ENCODE measurements at regions not wholly inside any gene's neighbourhood (a gene's known extent, or its start where the extent isn't known, plus 50 kb on each side); places are given as distances from the start of the nearest gene placed in this dataset.
"Not testable (repeated sequence)": the region's sequence is repeated elsewhere in the genome, so short reads cannot be mapped to it uniquely, and the experiment has no call there.

DNA sequence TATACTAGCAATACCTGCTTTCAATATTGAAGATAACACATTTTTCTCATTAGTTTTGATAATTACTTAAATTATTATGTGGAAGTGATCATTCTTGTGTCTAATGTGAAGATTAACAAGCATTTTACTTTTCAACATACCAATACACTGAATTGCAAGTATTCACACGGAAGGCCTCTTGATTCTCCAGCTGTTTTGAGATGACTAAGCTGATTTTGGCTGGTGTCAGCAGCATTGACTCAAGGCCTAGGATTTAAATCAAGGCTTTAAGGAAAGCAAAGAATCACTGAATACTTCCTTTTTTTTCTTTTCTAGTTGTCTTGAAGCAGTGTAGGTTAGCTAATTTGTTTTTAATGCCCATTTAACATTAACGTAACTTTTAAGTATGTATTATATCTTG is 373.7 kb downstream of the SRGAP2C start:
- peak; percentile 73 for DNase-seq
- Histone ChIP-seq H3K27ac (peak overlapping the region; percentile 6), H3K4me3 (ENCODE audit: low read depth, low read length) (no peak overlapping the region), H3K27me3 (replicated peaks) (no peaks in the 10 kb centered on the region), H3K36me3 (replicated peaks) (no peaks in the 10 kb centered on the region)
- no peak for TF ChIP-seq CTCF (IDR thresholded peaks at IDR 0.05; ENCODE audit: low read depth, low read length, missing control alignments)
- in situ Hi-C loops (cut with HindIII; ENCODE audit: low pct_ligation_motif_present, low sequenced_read_pairs) = no loop called here

GRCh38 chr1:121566346-121566745 is 381.6 kb downstream of the SRGAP2C start:
- in situ Hi-C loops (cut with HindIII; ENCODE audit: low pct_ligation_motif_present, low sequenced_read_pairs) = no loop called here
- no peak for TF ChIP-seq CTCF (IDR thresholded peaks at IDR 0.05; ENCODE audit: low read depth, low read length, missing control alignments)
- H3K27me3 ChIP-seq (replicated peaks) = no peaks in the 10 kb centered on the region
- DNase-seq = no peak
- no peak overlapping the region for H3K4me3 ChIP-seq (ENCODE audit: low read depth, low read length)
- H3K27ac ChIP-seq = no peak overlapping the region
- no peaks in the 10 kb centered on the region for H3K36me3 ChIP-seq (replicated peaks)

- TF ChIP-seq CTCF (IDR thresholded peaks at IDR 0.05; ENCODE audit: low read depth, low read length, missing control alignments) = no peak
- in situ Hi-C loops (cut with HindIII; ENCODE audit: low pct_ligation_motif_present, low sequenced_read_pairs) = no loop called here
- DNase-seq = no peak
- Histone ChIP-seq H3K27me3 (replicated peaks) (no peaks in the 10 kb centered on the region), H3K4me3 (ENCODE audit: low read depth, low read length) (no peak overlapping the region), H3K27ac (no peak overlapping the region), H3K36me3 (replicated peaks) (no peaks in the 10 kb centered on the region)
These were observed 384.7 kb downstream of the SRGAP2C start for GRCh38 chr1:121569428-121569827.

GRCh38 chr1:121573881-121574504 is 389.2 kb downstream of the SRGAP2C start:
- H3K27ac ChIP-seq; in situ Hi-C loops (cut with HindIII; ENCODE audit: low pct_ligation_motif_present, low sequenced_read_pairs); H3K4me3 ChIP-seq (ENCODE audit: low read depth, low read length); H3K36me3 ChIP-seq (replicated peaks); H3K27me3 ChIP-seq (replicated peaks): not testable (repeated sequence)
- DNase-seq = peak; percentile 49

DNA sequence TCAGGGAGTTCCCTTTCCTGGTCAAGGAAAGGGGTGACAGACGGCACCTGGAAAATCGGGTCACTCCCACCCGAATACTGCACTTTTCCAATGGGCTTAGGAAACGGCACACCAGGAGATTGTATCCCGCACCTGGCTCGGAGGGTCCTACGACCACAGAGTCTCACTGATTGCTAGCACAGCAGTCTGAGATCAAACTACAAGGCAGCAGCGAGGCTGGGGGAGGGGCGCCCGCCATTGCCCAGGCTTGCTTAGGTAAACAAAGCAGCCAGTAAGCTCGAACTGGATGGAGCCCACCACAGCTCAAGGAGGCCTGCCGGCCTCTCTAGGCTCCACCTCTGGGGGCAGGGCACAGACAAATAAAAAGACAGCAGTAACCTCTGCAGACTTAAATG is 389.7 kb downstream of the SRGAP2C start:
- H3K4me3 ChIP-seq (ENCODE audit: low read depth, low read length); H3K36me3 ChIP-seq (replicated peaks); H3K27me3 ChIP-seq (replicated peaks); in situ Hi-C loops (cut with HindIII; ENCODE audit: low pct_ligation_motif_present, low sequenced_read_pairs); H3K27ac ChIP-seq; DNase-seq: not testable (repeated sequence)

- H3K27me3 ChIP-seq (replicated peaks); H3K27ac ChIP-seq; H3K36me3 ChIP-seq (replicated peaks); DNase-seq; in situ Hi-C loops (cut with HindIII; ENCODE audit: low pct_ligation_motif_present, low sequenced_read_pairs); H3K4me3 ChIP-seq (ENCODE audit: low read depth, low read length): not testable (repeated sequence)
These were observed 398.1 kb downstream of the SRGAP2C start for GRCh38 chr1:121582898-121583297.

GRCh38 chr1:121586369-121587229 is 401.8 kb downstream of the SRGAP2C start:
- no peak for TF ChIP-seq CTCF (IDR thresholded peaks at IDR 0.05; ENCODE audit: low read depth, low read length, missing control alignments)
- Histone ChIP-seq H3K27me3 (replicated peaks) (no peaks in the 10 kb centered on the region), H3K4me3 (ENCODE audit: low read depth, low read length) (no peak overlapping the region), H3K27ac (no peak overlapping the region), H3K36me3 (replicated peaks) (no peaks in the 10 kb centered on the region)
- DNase-seq = peak; percentile 0
- in situ Hi-C loops (cut with HindIII; ENCODE audit: low pct_ligation_motif_present, low sequenced_read_pairs) = no loop called here

All from brain microvascular endothelial cell (primary cell).